Neural progenitor cell (in vitro differentiated cells): ENCODE measurements at regions not wholly inside any gene's neighbourhood (a gene's known extent, or its start where the extent isn't known, plus 50 kb on each side); places are given as distances from the start of the nearest gene placed in this dataset.

Experiments used
- DNase-seq: peaks from one replicate; pipeline ENCODE4 v3.0.0-alpha.2; 2016; ENCODE audit warnings: low spot score
- H2AFZ ChIP-seq: fragments of 200-600 bp; sonication (generic); replicated peaks from 2 replicates; pipeline ENCODE4 v1.6.1; 2016; ENCODE audit warnings: antibody characterized with exemption
- H3F3A ChIP-seq: fragments of 200-600 bp; sonication (generic); 2 replicates; pipeline ENCODE4 v1.6.1; 2016; ENCODE audit warnings: antibody characterized with exemption, low read depth
- H3K27ac ChIP-seq: fragments of 200-600 bp; sonication (generic); 2 replicates; pipeline ENCODE4 v1.5.1; 2016; ENCODE audit warnings: mild to moderate bottlenecking
- H3K27me3 ChIP-seq: fragments of 200-600 bp; sonication (generic); 2 replicates; pipeline ENCODE4 v1.6.1; 2016; ENCODE audit warnings: mild to moderate bottlenecking, moderate library complexity
- H3K36me3 ChIP-seq: fragments of 200-600 bp; sonication (generic); 2 replicates; pipeline ENCODE4 v1.5.1; 2016
- H3K4me1 ChIP-seq: fragments of 200-600 bp; sonication (generic); 2 replicates; pipeline ENCODE4 v1.6.1; 2016; ENCODE audit warnings: mixed run types
- H3K4me2 ChIP-seq: fragments of 200-600 bp; sonication (generic); 2 replicates; pipeline ENCODE4 v1.6.1; 2016
- H3K4me3 ChIP-seq: fragments of 200-600 bp; sonication (generic); 2 replicates; pipeline ENCODE4 v1.5.1; 2016
- H3K79me2 ChIP-seq: fragments of 200-600 bp; sonication (generic); 2 replicates; pipeline ENCODE4 v1.6.1; 2016; ENCODE audit warnings: low read depth
- H3K9ac ChIP-seq: fragments of 200-600 bp; sonication (generic); 2 replicates; pipeline ENCODE4 v1.6.1; 2016
- H3K9me3 ChIP-seq: fragments of 200-600 bp; sonication (generic); 2 replicates; pipeline ENCODE4 v1.5.1; 2016; ENCODE audit warnings: low read depth
- H4K20me1 ChIP-seq: fragments of 200-600 bp; sonication (generic); 2 replicates; pipeline ENCODE4 v1.6.1; 2016; ENCODE audit warnings: low read depth
- H3K27ac Mint-ChIP-seq: 3 replicates; pipeline ENCODE4 v1.8.0; 2021; ENCODE audit warnings: mixed read lengths
- H3K27me3 Mint-ChIP-seq: 2 replicates; pipeline ENCODE4 v1.8.0; 2022; ENCODE audit warnings: low read depth, mild to moderate bottlenecking, inconsistent platforms, moderate library complexity, mixed read lengths; ENCODE audit not compliant: insufficient read depth
- H3K36me3 Mint-ChIP-seq: 3 replicates; pipeline ENCODE4 v1.8.0; 2021; ENCODE audit warnings: mixed read lengths
- H3K4me1 Mint-ChIP-seq: 3 replicates; pipeline ENCODE4 v1.8.0; 2021; ENCODE audit warnings: mixed read lengths
- H3K4me3 Mint-ChIP-seq: 3 replicates; pipeline ENCODE4 v1.8.0; 2021; ENCODE audit warnings: mild to moderate bottlenecking, moderate library complexity, mixed read lengths
- H3K9me3 Mint-ChIP-seq: 3 replicates; pipeline ENCODE4 v1.8.0; 2020; ENCODE audit warnings: mixed read lengths
- EZH2 ChIP-seq: fragments of 200-600 bp; sonication (generic); IDR thresholded peaks from 2 replicates; pipeline ENCODE4 v1.6.1; 2017; ENCODE audit warnings: antibody characterized with exemption, mild to moderate bottlenecking, moderate library complexity
- EZH2phosphoT487 ChIP-seq: fragments of 200-600 bp; sonication (generic); IDR thresholded peaks from 2 replicates; pipeline ENCODE4 v1.6.1; 2017; ENCODE audit warnings: antibody characterized with exemption
- TF ChIP-seq, protein P1 (sequence below): fragments of 200-600 bp; sonication (generic); IDR thresholded peaks from 2 replicates; pipeline ENCODE4 v1.5.1; 2017; ENCODE audit warnings: antibody characterized with exemption, mild to moderate bottlenecking

- no peaks in the 10 kb centered on the region for H4K20me1 ChIP-seq
- no peak overlapping the region for H3K4me3 ChIP-seq
- no peak overlapping the region for H3K27ac ChIP-seq
- Mint-ChIP-seq H3K4me3 (no peak overlapping the region), H3K36me3 (no peaks in the 10 kb centered on the region), H3K9me3 (peaks cover 4% of the 10 kb centered on the region), H3K27me3 (peaks cover 2% of the 10 kb centered on the region), H3K27ac (no peak overlapping the region), H3K4me1 (no peaks in the 10 kb centered on the region)
- no peaks in the 10 kb centered on the region for H3K79me2 ChIP-seq
- DNase-seq, result no peak
- no peak overlapping the region for H2AFZ ChIP-seq
- H3F3A ChIP-seq, result no peaks in the 10 kb centered on the region
- no peak overlapping the region for H3K9ac ChIP-seq
- no peak for TF ChIP-seq EZH2
- no peak for TF ChIP-seq EZH2phosphoT487
- TF ChIP-seq, protein P1, sequence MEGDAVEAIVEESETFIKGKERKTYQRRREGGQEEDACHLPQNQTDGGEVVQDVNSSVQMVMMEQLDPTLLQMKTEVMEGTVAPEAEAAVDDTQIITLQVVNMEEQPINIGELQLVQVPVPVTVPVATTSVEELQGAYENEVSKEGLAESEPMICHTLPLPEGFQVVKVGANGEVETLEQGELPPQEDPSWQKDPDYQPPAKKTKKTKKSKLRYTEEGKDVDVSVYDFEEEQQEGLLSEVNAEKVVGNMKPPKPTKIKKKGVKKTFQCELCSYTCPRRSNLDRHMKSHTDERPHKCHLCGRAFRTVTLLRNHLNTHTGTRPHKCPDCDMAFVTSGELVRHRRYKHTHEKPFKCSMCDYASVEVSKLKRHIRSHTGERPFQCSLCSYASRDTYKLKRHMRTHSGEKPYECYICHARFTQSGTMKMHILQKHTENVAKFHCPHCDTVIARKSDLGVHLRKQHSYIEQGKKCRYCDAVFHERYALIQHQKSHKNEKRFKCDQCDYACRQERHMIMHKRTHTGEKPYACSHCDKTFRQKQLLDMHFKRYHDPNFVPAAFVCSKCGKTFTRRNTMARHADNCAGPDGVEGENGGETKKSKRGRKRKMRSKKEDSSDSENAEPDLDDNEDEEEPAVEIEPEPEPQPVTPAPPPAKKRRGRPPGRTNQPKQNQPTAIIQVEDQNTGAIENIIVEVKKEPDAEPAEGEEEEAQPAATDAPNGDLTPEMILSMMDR, result no peak
- H3K36me3 ChIP-seq, result no peaks in the 10 kb centered on the region
- no peak overlapping the region for H3K4me2 ChIP-seq
- H3K27me3 ChIP-seq, result no peaks in the 10 kb centered on the region
- no peaks in the 10 kb centered on the region for H3K4me1 ChIP-seq
- H3K9me3 ChIP-seq, result no peaks in the 10 kb centered on the region
Measured at GRCh38 chr4:126599746-126600145, 1033.0 kb upstream of the INTU start.

- no peaks in the 10 kb centered on the region for H4K20me1 ChIP-seq
- H3K27ac ChIP-seq, result no peak overlapping the region
- no peak overlapping the region for H3K4me3 Mint-ChIP-seq
- H3K36me3 Mint-ChIP-seq, result no peaks in the 10 kb centered on the region
- H3K27me3 ChIP-seq, result no peaks in the 10 kb centered on the region
- no peak overlapping the region for H3K27ac Mint-ChIP-seq
- H3K36me3 ChIP-seq, result no peaks in the 10 kb centered on the region
- no peaks in the 10 kb centered on the region for H3K9me3 Mint-ChIP-seq
- H3K4me1 Mint-ChIP-seq, result no peaks in the 10 kb centered on the region
- H3K4me1 ChIP-seq, result no peaks in the 10 kb centered on the region
- H3K4me2 ChIP-seq, result no peak overlapping the region
- H3K4me3 ChIP-seq, result no peak overlapping the region
- peaks cover 2% of the 10 kb centered on the region for H3K27me3 Mint-ChIP-seq
- TF ChIP-seq, protein P1, result no peak
- no peak for TF ChIP-seq EZH2phosphoT487
- no peak for TF ChIP-seq EZH2
- H3F3A ChIP-seq, result no peaks in the 10 kb centered on the region
- no peaks in the 10 kb centered on the region for H3K9me3 ChIP-seq
- H2AFZ ChIP-seq, result no peak overlapping the region
- DNase-seq, result no peak
- H3K79me2 ChIP-seq, result no peaks in the 10 kb centered on the region
- no peak overlapping the region for H3K9ac ChIP-seq
Measured at GRCh38 chr4:126603210-126603609, 1029.5 kb upstream of the INTU start.

DNA sequence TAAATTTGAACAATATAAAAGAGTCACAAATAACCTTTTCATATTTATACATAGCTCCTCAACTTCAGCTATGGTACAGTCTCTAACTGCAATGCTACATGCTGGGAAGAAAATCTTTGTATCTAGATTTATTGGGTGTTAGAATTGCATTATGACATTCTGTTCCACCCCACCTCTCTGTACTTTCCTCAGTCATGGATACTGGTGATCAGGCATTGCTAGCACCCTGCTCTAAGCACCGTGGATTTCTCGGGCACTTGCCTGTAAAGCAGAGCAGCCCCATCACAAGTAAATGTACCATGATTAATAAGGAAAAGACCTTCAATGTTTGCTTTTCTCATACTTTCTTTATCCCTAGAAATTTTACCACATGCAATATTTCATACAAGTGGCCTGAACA, 1028.9 kb upstream of the INTU start:
- no peak overlapping the region for H2AFZ ChIP-seq
- Mint-ChIP-seq H3K9me3 (no peaks in the 10 kb centered on the region), H3K4me1 (no peaks in the 10 kb centered on the region), H3K27me3 (peaks cover 2% of the 10 kb centered on the region), H3K27ac (no peak overlapping the region), H3K4me3 (no peak overlapping the region), H3K36me3 (no peaks in the 10 kb centered on the region)
- TF ChIP-seq EZH2phosphoT487 (no peak), EZH2 (no peak)
- TF ChIP-seq, protein P1, result no peak
- no peaks in the 10 kb centered on the region for H3F3A ChIP-seq
- H3K79me2 ChIP-seq, result no peaks in the 10 kb centered on the region
- no peak overlapping the region for H3K4me2 ChIP-seq
- DNase-seq, result no peak
- H3K27me3 ChIP-seq, result no peaks in the 10 kb centered on the region
- no peaks in the 10 kb centered on the region for H3K4me1 ChIP-seq
- H3K27ac ChIP-seq, result no peak overlapping the region
- no peak overlapping the region for H3K4me3 ChIP-seq
- H4K20me1 ChIP-seq, result no peaks in the 10 kb centered on the region
- H3K9me3 ChIP-seq, result no peaks in the 10 kb centered on the region
- H3K9ac ChIP-seq, result no peak overlapping the region
- no peaks in the 10 kb centered on the region for H3K36me3 ChIP-seq
